ENCODE measurements at regions not wholly inside any gene's neighbourhood (a gene's known extent, or its start where the extent isn't known, plus 50 kb on each side); places are given as distances from the start of the nearest gene placed in this dataset.

DNA sequence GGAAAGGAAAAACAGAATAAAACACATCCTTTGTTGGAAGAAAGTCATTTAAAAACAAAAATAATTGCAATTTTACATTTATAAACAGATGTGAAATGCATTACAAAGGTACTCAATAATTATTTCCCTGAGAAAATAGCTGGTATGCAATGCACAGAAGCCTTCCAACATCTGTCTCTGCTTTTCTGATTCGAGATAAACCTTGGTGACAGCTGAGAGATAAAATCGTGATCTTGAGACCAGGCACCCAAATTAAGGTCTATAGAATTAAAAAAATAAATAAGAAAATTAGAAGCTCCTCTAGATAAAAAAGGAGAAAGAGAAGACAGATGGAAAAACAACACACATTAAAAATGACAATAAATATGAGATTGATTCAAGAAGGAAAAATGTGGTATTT lies 544.0 kb downstream of the SPRY1 start:
- no peak for DNase-seq (ENCODE audit: low read depth)

GRCh38 chr4:123941306-123941705 lies 544.7 kb downstream of the SPRY1 start:
- peak; percentile 70 for DNase-seq (ENCODE audit: low read depth)

DNA sequence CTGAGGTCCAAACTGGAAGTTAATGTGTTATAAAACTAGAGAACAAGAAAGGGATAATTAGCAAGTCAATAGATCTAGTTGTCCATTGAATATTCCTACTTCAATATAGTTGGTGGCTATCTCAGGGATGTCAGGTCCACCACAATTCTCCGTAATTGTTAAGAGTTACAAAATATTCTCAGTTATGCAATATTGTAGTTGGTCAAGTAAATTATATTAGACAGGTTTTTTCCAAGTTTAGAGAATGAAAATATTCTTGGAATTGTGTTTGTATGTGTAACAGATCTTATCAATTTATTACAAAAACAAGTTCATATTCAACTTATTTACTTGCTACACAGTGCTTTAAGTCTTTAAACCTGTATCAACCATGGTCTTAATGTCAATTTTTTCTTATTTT lies 547.4 kb downstream of the SPRY1 start:
- peak; percentile 16 for DNase-seq (ENCODE audit: low read depth)

- DNase-seq (ENCODE audit: low read depth): no peak
These were observed 548.7 kb downstream of the SPRY1 start for GRCh38 chr4:123945301-123945700.

GRCh38 chr4:123950530-123950929 lies 553.9 kb downstream of the SPRY1 start:
- no peak for DNase-seq (ENCODE audit: low read depth)

GRCh38 chr4:123952530-123953274 lies 556.1 kb downstream of the SPRY1 start:
- DNase-seq (ENCODE audit: low read depth): peak; percentile 20

GRCh38 chr4:123953566-123953965 lies 557.0 kb downstream of the SPRY1 start:
- DNase-seq (ENCODE audit: low read depth): no peak

DNA sequence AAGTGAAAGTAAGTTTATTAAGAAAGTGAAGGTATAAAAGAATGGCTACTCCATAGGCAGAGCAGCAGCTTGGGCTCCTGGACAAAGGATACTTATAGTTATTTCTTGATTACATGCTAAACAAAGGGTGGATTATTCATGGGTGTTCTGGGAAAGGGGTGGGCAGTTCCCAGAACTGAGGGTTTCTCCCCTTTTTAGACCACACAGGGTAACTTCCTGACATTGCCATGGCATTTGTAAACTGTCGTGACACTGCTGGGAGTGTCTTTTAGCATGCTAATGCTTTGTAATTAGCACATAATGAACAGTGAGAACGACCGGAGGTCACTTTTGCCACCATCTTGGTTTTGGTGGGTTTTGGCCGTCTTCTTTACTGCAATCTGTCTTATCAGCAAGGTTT lies 557.6 kb downstream of the SPRY1 start:
- no peak for DNase-seq (ENCODE audit: low read depth)

GRCh38 chr4:123955167-123955800 lies 558.7 kb downstream of the SPRY1 start:
- no peak for DNase-seq (ENCODE audit: low read depth)

- DNase-seq (ENCODE audit: low read depth): no peak
These were observed 559.6 kb downstream of the SPRY1 start for GRCh38 chr4:123956204-123956603.

- no peak for DNase-seq (ENCODE audit: low read depth)
These were observed 570.6 kb downstream of the SPRY1 start for GRCh38 chr4:123966990-123967769.

- no peak for DNase-seq (ENCODE audit: low read depth)
These were observed 575.4 kb downstream of the SPRY1 start for GRCh38 chr4:123972031-123972430.

DNA sequence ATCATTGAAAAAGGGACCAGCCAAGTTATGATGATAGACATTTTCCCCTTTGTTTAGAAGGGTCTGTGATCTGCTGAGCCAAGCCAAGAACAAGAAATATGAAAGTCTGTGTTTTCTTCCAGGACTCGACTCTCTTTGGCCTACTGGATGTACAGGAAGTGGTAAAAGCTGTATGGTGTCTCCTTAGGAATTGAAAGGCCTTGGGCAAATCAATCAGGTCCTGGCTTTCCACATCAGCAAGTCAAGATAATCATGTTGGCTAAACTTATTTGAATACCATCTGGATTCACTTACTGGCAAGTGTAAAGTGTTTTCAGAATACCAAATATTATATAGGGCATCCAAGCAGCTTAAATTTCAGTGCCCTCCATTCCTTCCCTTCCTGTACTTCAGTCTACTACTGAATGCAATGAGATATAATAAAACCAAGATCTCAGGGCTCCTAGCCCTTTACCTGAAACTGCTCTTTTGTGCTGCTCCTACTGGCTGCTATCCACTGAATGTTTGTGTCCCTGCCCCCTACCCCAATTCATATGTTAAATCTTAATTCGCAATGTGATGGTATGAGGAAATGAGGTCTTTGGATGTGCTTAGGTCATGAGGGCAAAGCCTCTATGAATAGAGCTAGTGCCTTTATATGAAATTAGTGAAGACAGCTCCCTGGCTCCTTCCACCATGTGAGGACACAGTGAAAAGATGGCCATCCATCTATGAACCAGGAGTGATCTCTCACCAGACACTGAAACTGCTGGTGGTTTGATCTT lies 578.0 kb downstream of the SPRY1 start:
- no peak for DNase-seq (ENCODE audit: low read depth)

GRCh38 chr4:123976285-123976684 lies 579.7 kb downstream of the SPRY1 start:
- no peak for DNase-seq (ENCODE audit: low read depth)

- no peak for DNase-seq (ENCODE audit: low read depth)
These were observed 580.2 kb downstream of the SPRY1 start for GRCh38 chr4:123976819-123977218.

DNA sequence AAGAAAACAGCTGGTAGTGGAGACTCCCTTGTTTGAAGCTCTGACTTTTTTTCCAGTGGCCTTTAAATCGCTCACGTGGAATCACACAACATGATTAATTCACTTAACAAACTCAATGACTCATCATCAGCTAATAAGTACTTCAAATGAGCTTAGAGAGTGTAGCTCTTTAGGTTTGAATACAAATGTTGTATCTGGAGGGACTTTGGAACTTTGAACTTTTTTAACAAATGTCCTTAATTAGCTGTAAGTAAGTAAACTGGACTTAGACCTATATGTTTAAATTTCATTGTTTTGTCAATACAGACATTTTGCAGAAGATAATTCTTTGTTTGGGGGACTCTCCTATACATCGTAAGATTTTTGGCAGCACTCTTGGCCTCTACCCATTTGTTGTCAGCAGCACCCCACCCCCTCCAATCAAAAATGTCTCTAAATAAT lies 581.1 kb downstream of the SPRY1 start:
- no peak for DNase-seq (ENCODE audit: low read depth)

DNA sequence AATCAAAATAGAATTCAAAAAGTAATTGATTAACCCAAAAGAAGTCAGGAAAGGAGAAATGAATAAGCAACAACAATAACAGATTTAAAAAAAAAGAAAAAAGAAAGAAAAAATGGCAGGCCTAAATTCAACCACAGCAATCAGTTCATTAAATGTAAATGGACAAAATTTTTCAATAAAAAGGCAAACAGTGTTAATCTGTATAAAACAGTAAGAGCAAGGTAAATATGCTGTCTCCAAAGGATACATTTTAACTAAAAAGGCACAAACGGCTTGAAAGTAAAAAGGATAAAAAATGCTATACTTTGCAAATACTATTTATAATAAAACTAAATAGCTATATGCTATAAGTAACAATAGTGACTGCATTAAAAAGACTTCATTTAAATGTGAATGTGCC lies 582.0 kb downstream of the SPRY1 start:
- no peak for DNase-seq (ENCODE audit: low read depth)

- no peak for DNase-seq (ENCODE audit: low read depth)
These were observed 584.2 kb downstream of the SPRY1 start for GRCh38 chr4:123980736-123981300.

DNA sequence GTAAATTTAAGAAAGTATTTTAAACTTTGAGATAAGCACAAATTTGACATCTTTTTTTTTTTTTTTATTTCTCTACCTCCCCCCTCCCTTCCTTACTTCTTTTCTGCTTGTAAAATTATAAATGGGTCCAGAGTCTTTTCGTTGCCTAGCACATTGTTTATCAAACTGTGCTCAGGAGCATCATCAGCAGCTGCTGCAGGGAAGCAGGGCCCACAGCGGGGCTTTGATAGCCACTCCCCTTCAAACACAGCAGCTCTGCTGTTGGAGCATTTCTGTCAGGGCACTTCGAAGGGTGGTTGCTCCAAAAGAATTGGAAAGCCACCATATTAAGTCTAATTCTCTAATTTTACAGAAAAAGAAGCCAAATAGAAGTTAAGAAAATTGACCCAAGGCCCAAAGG lies 588.3 kb downstream of the SPRY1 start:
- DNase-seq (ENCODE audit: low read depth): no peak

- peak; percentile 96 for DNase-seq (ENCODE audit: low read depth)
These were observed 589.7 kb downstream of the SPRY1 start for GRCh38 chr4:123986268-123986798.

GRCh38 chr4:123987408-123987807 lies 590.8 kb downstream of the SPRY1 start:
- no peak for DNase-seq (ENCODE audit: low read depth)
